Fibroblast of pulmonary artery (primary cell): ENCODE measurements at regions not wholly inside any gene's neighbourhood (a gene's known extent, or its start where the extent isn't known, plus 50 kb on each side); places are given as distances from the start of the nearest gene placed in this dataset.

Source experiments
- DNase-seq: peaks from one replicate; pipeline ENCODE4 v3.0.0-alpha.2; 2010; ENCODE audit warnings: low read depth
- H3K4me3 ChIP-seq: replicated peaks from 2 replicates; pipeline ENCODE4 v1.5.1; 2011; ENCODE audit warnings: low read depth, mild to moderate bottlenecking, control low read depth, low read length, moderate library complexity
- TF ChIP-seq, protein P1 (sequence below): IDR thresholded peaks from 2 replicates; pipeline ENCODE4 v1.5.1; 2011; ENCODE audit warnings: mild to moderate bottlenecking, control low read depth, low read length, inconsistent platforms; ENCODE audit errors: missing control alignments

DNA sequence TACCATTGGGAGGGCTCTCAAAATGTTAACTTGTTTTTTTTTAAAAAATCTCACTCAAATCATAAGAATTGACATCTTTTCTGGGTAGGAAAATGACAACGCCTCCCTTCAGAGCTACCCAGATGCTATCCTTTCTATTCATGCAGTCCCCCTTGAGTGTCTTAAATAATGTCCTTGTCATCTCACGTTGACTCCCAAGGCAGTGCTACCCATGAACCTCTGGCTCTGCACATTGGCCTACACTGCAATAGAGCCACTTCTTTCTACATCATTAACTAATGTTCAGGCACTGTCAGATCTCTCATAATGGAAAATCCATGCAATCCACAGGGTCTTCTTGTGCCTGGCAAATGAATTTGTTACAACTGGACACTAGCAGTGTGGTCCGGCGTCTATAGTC, 569.8 kb upstream of the ZFHX3 start:
- no peak for DNase-seq
- TF ChIP-seq, protein P1, sequence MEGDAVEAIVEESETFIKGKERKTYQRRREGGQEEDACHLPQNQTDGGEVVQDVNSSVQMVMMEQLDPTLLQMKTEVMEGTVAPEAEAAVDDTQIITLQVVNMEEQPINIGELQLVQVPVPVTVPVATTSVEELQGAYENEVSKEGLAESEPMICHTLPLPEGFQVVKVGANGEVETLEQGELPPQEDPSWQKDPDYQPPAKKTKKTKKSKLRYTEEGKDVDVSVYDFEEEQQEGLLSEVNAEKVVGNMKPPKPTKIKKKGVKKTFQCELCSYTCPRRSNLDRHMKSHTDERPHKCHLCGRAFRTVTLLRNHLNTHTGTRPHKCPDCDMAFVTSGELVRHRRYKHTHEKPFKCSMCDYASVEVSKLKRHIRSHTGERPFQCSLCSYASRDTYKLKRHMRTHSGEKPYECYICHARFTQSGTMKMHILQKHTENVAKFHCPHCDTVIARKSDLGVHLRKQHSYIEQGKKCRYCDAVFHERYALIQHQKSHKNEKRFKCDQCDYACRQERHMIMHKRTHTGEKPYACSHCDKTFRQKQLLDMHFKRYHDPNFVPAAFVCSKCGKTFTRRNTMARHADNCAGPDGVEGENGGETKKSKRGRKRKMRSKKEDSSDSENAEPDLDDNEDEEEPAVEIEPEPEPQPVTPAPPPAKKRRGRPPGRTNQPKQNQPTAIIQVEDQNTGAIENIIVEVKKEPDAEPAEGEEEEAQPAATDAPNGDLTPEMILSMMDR = no peak
- no peak overlapping the region for H3K4me3 ChIP-seq

DNA sequence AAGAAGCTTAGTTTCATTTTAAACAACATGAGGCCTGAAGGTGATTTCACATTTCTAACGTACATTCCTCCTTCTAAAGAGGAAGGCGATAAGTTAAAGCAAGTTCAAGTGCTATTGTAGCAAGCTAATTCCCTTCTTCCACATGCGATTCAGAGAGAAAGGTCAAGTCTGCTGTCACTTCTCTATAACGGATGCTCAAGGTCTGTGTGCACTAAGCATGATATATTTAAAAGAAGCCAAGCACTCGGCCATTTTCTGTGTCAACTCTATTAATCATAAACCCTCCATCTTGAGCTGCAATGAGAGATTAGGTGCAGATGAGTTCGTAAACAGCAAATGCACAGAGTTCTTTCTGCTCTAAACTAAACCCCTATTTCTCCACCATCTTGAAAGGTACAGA, 568.8 kb upstream of the ZFHX3 start:
- no peak for DNase-seq
- no peak overlapping the region for H3K4me3 ChIP-seq
- TF ChIP-seq, protein P1 = no peak

- no peak overlapping the region for H3K4me3 ChIP-seq
- TF ChIP-seq, protein P1 = no peak
- DNase-seq = no peak
These were observed 568.3 kb upstream of the ZFHX3 start for GRCh38 chr16:73616166-73616753.

DNA sequence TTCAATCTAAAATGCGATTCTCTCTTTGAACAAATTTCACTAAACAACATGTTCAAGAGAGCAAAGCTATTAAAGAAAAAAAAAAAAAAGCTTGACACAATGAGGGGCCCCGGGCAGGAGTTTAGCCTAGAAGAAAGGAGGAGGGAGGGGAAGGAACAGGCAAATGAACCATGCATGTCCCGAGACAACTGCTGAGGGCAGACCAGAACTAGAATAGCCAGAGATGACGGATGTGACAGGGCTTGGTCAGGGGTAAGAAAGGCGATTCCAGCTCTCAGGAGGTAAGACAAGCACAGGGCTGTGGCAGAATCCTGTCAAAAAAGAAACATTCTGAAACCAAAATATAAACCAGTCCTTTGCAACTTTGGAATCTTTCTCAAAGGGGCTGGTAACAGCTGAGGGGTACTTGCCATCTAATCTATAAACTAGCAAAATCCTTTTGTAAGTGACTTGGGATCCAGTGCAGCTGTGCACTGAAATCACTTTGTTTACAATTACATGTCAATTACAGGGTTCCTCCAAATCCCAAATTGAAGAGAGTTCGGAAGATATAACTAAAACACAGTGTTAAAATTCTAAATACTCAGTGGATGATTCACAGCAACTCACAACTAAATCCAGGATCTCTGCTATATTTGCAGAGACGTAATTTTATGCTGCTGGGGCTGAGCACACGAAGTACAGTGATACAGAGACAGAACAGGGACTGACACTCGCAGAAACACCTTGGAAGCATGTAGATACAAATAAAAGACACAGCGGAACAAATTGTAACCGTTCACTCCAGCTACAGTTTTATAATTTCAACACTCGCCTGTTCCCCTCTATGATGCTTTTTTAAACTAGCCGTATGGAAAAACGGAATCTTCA, 567.4 kb upstream of the ZFHX3 start:
- no peak overlapping the region for H3K4me3 ChIP-seq
- TF ChIP-seq, protein P1 = no peak
- DNase-seq = no peak

DNA sequence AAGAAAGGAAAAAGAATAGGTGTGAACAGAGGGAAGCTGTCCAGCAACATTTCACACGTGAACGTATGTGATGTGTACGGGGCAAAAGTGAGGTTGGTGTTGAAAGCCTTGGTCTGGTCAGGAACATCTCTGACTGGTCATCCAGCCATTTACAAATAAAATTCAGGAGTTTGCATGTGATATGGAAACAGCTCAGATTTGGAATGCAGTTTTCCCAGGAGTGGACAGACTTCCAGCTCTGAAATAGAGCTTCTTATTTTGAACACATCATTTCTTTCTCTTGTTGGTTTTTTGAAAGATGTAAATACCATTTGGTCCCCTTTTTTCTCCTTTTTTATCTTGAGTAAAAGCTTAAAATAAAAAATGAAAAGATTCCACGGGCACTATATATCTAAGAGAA, 566.2 kb upstream of the ZFHX3 start:
- TF ChIP-seq, protein P1 = no peak
- no peak overlapping the region for H3K4me3 ChIP-seq

GRCh38 chr16:73610605-73611156, 562.8 kb upstream of the ZFHX3 start:
- TF ChIP-seq, protein P1 = no peak
- DNase-seq = no peak
- no peak overlapping the region for H3K4me3 ChIP-seq

More for the DNA sequence above, 566.2 kb upstream of the ZFHX3 start:
- no peak for DNase-seq
